Neutrophil (primary cell): ENCODE measurements at regions not wholly inside any gene's neighbourhood (a gene's known extent, or its start where the extent isn't known, plus 50 kb on each side); places are given as distances from the start of the nearest gene placed in this dataset.

ENCODE experiments used
- H3K27ac ChIP-seq: fragments of 200-600 bp; sonication (generic); 2 replicates; pipeline ENCODE4 v1.5.1; 2016; ENCODE audit warnings: mild to moderate bottlenecking, moderate library complexity
- H3K27me3 ChIP-seq: fragments of 200-600 bp; sonication (generic); 2 replicates; pipeline ENCODE4 v1.6.0; 2016; ENCODE audit warnings: mild to moderate bottlenecking
- H3K36me3 ChIP-seq: fragments of 200-600 bp; sonication (generic); 2 replicates; pipeline ENCODE4 v1.5.1; 2017
- H3K4me1 ChIP-seq, 2 experiments: fragments of 200-600 bp in 1 of 2; sonication (generic) in 1 of 2; 1 replicate in 1 of 2; 2 replicates in 1 of 2; pipeline versions ENCODE4 v1.5.1 to v1.6.1; 2013 to 2016; ENCODE audit warnings: low read depth in 1 of 2, low read length in 1 of 2, mild to moderate bottlenecking in 1 of 2, moderate library complexity in 1 of 2; ENCODE audit not compliant: control insufficient read depth in 1 of 2, insufficient read depth in 1 of 2
- H3K4me3 ChIP-seq, 2 experiments: fragments of 200-600 bp in 1 of 2; sonication (generic) in 1 of 2; 1 replicate in 1 of 2; 2 replicates in 1 of 2; pipeline ENCODE4 v1.5.1; 2013 to 2016; ENCODE audit warnings: low read depth in 1 of 2, low read length in 1 of 2, mild to moderate bottlenecking in 1 of 2, moderate library complexity in 1 of 2
- H3K9me3 ChIP-seq: fragments of 200-600 bp; sonication (generic); 2 replicates; pipeline ENCODE4 v1.5.1; 2016
- TF ChIP-seq, protein P1 (sequence below): fragments of 200-600 bp; sonication (generic); IDR thresholded peaks from 2 replicates; pipeline ENCODE4 v1.5.1; 2016; ENCODE audit warnings: antibody characterized with exemption

DNA sequence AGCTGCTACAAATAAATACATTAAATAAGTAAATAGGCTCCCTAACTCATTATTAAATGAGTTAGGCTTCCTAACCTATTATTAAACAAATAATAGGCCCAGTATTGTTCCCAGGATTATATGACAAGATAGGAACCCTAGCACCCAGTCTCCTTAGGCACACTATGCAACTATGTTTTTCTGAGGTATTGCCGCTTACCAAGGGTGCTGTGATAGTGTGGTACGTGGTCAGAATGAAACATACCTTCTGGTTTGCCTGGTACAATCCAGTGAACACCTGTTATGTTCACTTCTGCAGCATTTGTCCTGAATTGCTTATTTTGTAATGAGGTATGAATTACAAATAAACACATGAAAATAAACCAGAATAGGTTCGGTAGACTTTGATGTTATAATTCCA lies 375.6 kb upstream of the GBE1 start:
- Histone ChIP-seq H3K27me3 (no peaks in the 10 kb centered on the region), H3K4me1 (peaks cover 0 to 4% of the 10 kb centered on the region in 2 experiments), H3K36me3 (no peaks in the 10 kb centered on the region), H3K27ac (no peak overlapping the region), H3K4me3 (no peak overlapping the region), H3K9me3 (no peaks in the 10 kb centered on the region)
- TF ChIP-seq, protein P1, sequence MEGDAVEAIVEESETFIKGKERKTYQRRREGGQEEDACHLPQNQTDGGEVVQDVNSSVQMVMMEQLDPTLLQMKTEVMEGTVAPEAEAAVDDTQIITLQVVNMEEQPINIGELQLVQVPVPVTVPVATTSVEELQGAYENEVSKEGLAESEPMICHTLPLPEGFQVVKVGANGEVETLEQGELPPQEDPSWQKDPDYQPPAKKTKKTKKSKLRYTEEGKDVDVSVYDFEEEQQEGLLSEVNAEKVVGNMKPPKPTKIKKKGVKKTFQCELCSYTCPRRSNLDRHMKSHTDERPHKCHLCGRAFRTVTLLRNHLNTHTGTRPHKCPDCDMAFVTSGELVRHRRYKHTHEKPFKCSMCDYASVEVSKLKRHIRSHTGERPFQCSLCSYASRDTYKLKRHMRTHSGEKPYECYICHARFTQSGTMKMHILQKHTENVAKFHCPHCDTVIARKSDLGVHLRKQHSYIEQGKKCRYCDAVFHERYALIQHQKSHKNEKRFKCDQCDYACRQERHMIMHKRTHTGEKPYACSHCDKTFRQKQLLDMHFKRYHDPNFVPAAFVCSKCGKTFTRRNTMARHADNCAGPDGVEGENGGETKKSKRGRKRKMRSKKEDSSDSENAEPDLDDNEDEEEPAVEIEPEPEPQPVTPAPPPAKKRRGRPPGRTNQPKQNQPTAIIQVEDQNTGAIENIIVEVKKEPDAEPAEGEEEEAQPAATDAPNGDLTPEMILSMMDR = no peak

DNA sequence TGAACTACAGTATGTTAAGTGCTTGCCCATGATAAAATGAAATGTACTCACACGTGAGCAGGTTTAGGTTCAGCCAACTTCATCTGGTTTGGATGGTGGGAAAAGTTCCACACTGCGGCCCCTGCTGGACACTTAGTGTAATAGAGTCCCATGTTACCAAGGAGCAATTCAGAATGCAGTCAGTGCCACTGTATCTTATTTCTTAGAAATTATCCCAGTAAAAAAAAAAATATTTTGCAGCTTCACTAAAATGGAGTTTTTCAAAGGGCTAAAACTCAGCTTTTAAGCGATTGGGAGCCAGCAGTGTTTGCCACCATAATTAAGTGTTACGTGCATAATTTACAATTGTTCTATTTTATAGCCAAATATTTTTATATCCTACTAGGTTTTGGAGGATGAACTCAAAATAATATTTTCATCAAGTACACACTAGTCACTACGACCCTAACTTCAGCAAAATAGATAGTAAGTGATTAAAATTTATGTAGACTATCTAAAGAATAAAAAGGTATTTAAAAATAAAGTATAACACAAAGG lies 371.7 kb upstream of the GBE1 start:
- Histone ChIP-seq H3K4me3 (no peak overlapping the region), H3K9me3 (no peaks in the 10 kb centered on the region), H3K27ac (no peak overlapping the region), H3K4me1 (peaks cover 18 to 23% of the 10 kb centered on the region in 2 experiments), H3K27me3 (no peaks in the 10 kb centered on the region), H3K36me3 (no peaks in the 10 kb centered on the region)
- TF ChIP-seq, protein P1 = peak; percentile 87

DNA sequence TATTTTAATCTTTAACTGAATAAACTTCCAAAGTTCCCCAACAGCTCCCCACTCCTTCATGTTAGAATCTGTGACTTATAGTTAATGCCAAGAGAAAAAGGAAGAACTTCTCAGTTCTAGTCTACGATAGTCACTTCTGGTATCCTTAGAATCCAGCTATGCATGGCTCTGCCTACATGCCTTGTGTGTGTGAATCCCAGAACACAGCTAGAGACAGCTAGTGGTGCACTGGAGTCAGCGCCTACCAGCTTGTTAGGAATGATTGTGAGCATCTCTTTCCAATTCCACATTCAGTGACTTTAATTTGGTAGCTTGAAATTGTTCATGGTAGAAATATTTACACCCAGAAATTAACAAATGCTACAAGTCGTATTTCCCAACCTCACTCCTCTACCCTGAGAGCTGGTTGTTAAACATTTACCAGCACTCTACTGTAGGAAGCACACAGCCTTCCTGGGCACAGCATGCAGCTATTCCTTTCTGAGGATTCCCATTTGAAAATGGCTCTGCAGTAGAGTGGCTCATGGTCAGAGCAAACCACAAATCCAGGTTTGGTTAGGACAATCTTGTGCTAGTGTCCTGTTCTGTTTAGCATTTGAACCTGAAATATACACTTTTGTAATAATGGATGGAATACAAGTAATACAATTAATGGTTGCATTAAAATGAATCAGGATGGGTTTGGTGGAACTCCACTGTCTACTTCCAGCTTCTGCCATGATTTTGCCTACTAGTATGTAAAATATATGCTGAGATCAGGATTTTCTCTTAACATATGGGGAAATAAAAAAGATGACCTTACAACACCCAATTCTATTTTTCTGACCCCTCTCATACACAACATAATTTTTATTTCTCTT lies 371.0 kb upstream of the GBE1 start:
- H3K27me3 ChIP-seq = no peaks in the 10 kb centered on the region
- H3K27ac ChIP-seq = peak overlapping the region; percentile 25
- H3K4me3 ChIP-seq = no peak overlapping the region
- H3K36me3 ChIP-seq = no peaks in the 10 kb centered on the region
- TF ChIP-seq, protein P1 = no peak
- peaks cover 18 to 23% of the 10 kb centered on the region in 2 experiments for H3K4me1 ChIP-seq
- H3K9me3 ChIP-seq = no peaks in the 10 kb centered on the region

DNA sequence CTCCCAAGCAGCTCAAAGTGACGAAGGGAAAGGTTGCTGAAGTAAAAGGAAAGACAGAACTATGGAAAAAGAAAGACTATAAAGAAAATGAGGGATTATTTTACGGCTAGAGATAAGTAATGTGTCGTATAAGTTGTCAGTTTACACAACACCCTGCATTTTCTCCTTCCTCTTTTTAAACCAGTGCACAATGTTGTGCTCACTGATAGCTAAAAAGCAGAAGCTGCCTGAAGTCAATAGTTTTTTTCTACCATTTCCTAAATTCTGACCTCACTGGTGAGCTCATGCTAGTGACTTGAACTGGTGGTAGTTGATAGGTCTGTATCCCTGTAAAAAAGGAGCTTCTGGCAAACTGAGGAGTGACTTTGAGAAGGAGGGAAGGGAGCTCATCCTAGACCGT lies 368.6 kb upstream of the GBE1 start:
- TF ChIP-seq, protein P1 = peak; percentile 23
- H3K27me3 ChIP-seq = no peaks in the 10 kb centered on the region
- H3K36me3 ChIP-seq = no peaks in the 10 kb centered on the region
- peak overlapping the region; percentile 95 for H3K27ac ChIP-seq
- peaks cover 18 to 23% of the 10 kb centered on the region in 2 experiments for H3K4me1 ChIP-seq
- peak overlapping the region; percentile 42 to 51 for H3K4me3 ChIP-seq
- no peaks in the 10 kb centered on the region for H3K9me3 ChIP-seq

DNA sequence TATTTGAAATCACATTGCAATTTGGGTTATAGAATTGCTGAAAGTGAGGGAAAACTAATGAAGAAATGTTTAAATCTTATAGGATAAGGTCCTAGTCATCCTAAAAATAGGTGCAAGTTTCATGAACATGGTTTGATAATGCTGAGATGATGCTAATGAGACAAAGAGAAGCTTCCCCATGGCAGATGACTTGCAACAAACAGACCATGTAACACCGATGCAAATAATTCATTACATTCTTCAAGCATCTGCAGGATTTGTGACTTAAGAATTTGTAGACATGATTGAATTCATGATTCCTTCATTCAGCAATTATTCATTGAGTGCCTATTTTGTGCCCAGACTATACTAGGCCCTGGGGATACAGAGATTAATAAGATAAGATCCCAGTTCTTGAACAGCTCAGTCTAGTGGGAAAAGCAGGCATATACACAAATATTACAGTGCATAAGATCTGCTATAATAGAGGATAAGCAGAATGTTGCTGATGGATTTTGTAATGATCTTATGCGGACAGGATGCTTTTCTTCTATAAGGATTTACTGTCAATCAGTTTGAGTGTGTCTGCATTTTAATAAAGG lies 367.9 kb upstream of the GBE1 start:
- Histone ChIP-seq H3K9me3 (no peaks in the 10 kb centered on the region), H3K27ac (peak overlapping the region; percentile 95), H3K4me3 (peak overlapping the region; percentile 42 to 51), H3K4me1 (peaks cover 18 to 23% of the 10 kb centered on the region in 2 experiments), H3K36me3 (no peaks in the 10 kb centered on the region), H3K27me3 (no peaks in the 10 kb centered on the region)
- TF ChIP-seq, protein P1 = no peak
